SK-MEL-5 (cell line): ENCODE measurements at regions not wholly inside any gene's neighbourhood (a gene's known extent, or its start where the extent isn't known, plus 50 kb on each side); places are given as distances from the start of the nearest gene placed in this dataset.

Source experiments
- DNase-seq: peaks from one replicate; pipeline ENCODE4 v3.0.0-alpha.2; 2016; ENCODE audit warnings: low read depth, low spot score
- in situ Hi-C: cut with HindIII; loops from 2 replicates; pipeline ENCODE4 v1.10.0; 2016; ENCODE audit warnings: low sequenced_read_pairs, high pct_unique_total_duplicates, low pct_unique_long_range_greater_than_20kb

DNA sequence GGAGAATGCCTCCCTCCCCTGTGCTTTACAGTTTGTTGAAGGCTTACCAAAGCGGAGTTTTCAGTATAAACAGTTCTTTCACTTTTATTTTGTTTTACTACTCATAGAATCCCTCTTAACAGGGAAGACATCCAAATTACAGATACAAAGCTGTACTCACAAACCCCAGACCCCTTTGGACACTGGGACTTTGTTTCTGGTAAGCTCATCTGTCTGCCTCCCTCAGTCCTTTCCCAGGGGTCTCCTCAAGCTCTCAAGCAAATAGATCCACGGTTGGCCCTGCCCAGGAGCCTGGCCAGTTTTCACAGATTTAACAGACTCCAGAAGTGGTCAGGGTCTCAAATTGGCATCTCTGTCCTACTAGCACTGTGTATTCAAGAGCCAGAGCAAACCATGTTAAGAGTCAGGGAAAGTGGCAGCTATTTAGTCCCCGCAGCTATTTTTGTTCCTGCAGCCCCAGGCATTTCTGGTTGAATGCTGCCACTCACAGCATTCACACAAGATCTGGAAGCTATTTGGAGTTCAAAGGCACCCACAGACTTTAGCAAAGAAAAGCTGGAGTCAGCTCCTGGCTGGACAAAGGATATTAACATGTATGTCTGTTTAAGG is 54.2 kb downstream of the TMEM100 start:
- peak; percentile 30 for DNase-seq
- in situ Hi-C loops, result no loop called here

DNA sequence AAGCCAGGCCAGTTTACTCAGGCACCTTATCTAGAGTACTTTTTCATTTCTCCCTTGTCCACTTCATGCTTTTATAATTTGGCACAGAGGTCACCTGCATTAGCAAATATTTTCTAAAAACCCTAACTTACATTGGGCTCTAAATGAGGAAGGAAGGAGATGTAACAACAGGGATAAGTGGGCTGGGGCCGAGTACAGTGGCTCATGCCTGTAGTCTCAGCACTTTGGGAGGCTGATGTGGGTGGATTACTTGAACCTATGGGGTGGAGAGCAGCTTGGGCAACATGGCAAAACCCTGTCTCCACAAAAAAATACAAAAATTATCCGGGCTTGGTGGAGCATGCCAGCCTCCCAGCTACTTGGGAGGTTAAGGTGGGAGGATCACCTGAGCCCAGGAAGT is 55.9 kb downstream of the TMEM100 start:
- DNase-seq, result no peak
- in situ Hi-C loops, result no loop called here

- in situ Hi-C loops, result no loop called here
- DNase-seq, result no peak
Measured at GRCh38 chr17:55664287-55664686, 58.4 kb downstream of the TMEM100 start.

DNA sequence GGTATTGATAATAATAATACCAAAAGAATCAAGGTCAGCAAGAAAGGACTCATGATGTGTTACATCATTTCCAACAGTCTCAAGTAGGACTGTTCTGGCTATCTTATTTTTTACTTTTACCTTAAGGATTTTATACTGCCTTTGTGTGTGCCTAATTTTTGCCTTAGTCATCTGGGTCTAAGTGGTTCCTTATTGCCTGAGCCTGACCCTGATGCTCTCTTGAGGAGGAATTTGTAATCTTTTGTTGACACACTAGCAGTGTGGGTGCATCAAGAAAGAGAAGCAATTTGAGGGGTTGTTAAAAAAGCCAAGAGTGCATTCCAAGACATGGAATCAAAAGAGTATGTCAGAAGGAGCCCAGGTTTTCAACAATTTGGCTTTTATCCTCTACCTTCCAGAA is 59.3 kb downstream of the TMEM100 start:
- in situ Hi-C loops, result no loop called here
- no peak for DNase-seq

- in situ Hi-C loops, result no loop called here
- DNase-seq, result no peak
Measured at GRCh38 chr17:55661963-55662834, 60.5 kb downstream of the TMEM100 start.

GRCh38 chr17:55661256-55661758 is 61.4 kb downstream of the TMEM100 start:
- in situ Hi-C loops, result no loop called here
- no peak for DNase-seq

DNA sequence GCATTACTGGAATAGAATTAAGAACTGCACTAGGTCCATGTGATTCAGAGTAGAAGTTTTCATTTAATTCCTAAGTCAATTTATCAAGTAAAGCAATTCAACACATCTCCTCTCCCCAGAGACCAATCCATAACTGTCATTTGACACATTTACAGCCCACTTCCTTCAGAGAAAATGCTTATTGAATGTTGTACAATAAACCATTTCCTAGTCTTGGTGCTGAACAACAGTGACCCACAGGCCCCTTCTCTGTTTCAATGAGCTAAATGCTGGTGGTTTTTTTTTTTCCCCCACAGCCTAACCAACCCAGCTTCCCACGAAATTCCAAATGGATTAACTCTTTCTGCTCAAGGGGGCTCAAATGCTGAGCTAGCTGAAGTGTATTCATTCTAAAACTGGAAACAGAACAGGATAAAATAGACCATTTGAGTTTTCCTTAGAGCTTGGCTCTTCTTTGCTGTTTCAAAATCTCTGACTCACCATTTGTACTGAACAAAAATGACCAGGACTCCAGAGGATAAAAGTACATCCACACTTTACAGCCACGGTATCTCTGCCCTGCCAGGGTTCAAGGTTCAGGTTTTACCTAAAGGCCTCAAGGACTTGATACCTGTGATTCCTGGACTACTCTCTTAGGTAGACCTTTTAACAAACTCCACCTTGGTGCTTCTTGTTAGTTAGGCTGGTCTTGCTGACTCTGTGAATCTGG is 62.3 kb downstream of the TMEM100 start:
- in situ Hi-C loops, result no loop called here
- peak; percentile 82 for DNase-seq

GRCh38 chr17:55659661-55660060 is 63.0 kb downstream of the TMEM100 start:
- in situ Hi-C loops, result no loop called here
- no peak for DNase-seq

GRCh38 chr17:55655777-55656176 is 66.9 kb downstream of the TMEM100 start:
- in situ Hi-C loops, result no loop called here
- DNase-seq, result no peak

DNA sequence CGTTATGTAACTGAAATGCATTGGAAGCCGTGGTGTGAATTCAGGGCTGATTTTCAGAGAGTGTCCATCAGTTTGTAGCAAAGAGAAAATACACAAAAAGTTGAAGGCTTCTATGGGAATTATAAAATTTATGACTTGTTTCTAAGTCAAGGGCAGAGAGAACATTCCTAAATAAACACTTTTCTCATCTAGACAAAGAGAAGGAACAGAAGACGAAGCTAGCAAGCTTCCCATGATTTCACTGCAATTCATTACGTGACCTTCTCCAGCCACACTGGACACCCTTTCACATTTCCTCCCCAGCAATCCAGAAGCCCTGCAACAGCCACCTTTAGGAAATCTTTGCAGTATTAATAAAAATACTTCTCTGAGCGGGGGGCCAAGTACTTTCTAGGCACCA is 67.8 kb downstream of the TMEM100 start:
- in situ Hi-C loops, result no loop called here
- no peak for DNase-seq

DNA sequence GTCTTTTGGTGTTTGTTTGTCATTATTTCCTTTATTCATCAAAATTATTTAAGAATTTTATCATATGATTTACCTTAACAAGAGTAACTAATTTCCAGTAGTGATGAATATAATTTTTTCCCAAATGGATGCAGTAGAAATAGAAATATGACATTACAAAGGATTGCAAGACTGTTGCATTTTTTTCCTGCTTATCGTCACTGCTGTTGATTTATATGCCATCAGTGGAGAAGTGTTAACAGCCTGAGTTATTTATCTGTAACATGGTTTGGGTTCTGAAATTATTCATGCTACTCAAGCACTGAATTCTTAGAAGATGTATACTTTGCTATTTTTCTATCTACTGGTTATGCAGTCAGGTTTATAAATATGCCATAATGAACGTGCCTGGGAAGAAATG is 68.6 kb downstream of the TMEM100 start:
- in situ Hi-C loops, result no loop called here
- no peak for DNase-seq

- in situ Hi-C loops, result no loop called here
- DNase-seq, result peak; percentile 13
Measured at GRCh38 chr17:55652825-55653224, 69.8 kb downstream of the TMEM100 start.

- DNase-seq, result no peak
- in situ Hi-C loops, result no loop called here
Measured at GRCh38 chr17:55652114-55652823, 70.4 kb downstream of the TMEM100 start.

- in situ Hi-C loops, result no loop called here
- no peak for DNase-seq
Measured at GRCh38 chr17:55649957-55650597, 72.6 kb downstream of the TMEM100 start.

DNA sequence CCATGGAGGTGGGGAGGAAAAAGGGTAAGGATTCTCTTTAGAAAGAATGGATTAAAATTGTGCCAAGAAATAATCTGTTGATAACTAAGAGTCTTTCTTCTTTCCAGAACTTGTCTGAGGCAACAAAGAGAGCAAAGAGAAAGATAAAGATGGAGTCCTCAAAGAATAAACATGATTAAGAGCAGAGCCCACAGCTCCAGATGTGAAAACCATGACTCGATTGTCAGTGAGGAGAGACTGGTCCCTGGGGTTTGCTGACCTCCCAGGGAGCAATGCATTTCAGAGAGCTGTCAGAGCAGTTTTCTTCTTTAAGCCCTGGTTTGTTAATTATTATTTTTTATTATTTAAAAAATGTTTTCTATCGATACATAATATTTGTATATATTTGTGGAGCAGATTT is 74.6 kb downstream of the TMEM100 start:
- in situ Hi-C loops, result no loop called here
- DNase-seq, result no peak

DNA sequence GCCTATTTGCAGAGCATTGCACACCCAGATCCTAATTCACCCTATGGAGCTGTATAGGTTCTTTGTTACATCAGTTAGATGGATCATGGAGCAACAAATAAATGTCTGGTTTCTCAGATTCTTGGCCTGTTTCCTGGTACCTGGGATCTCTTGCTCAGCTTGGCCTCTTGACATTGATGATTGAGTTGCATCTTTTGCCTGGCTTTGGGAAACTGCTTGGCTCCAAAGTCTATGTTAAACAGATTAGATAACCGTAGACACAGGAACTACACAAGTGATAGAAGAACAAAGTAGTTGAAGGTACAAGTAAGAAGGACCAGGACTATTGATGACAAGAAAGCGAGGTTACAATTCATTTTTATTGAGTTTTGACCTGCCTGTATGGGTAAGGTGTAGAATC is 77.3 kb downstream of the TMEM100 start:
- in situ Hi-C loops, result no loop called here
- DNase-seq, result no peak

- in situ Hi-C loops, result no loop called here
- no peak for DNase-seq
Measured at GRCh38 chr17:55644346-55644745, 78.3 kb downstream of the TMEM100 start.
